HG03442 (cell line): ENCODE measurements at regions not wholly inside any gene's neighbourhood (a gene's known extent, or its start where the extent isn't known, plus 50 kb on each side); places are given as distances from the start of the nearest gene placed in this dataset.

ENCODE experiments used
- ATAC-seq: cut with Tn5 transposase; IDR thresholded peaks from one replicate; pipeline ENCODE4 v1.9.1; 2021; ENCODE audit warnings: mild to moderate bottlenecking, moderate library complexity; ENCODE audit not compliant: unreplicated experiment

- ATAC-seq = no peak
Observed at GRCh38 chr7:31455844-31456243, 58.0 kb upstream of the ITPRID1 start.

GRCh38 chr7:31456646-31457368, 57.1 kb upstream of the ITPRID1 start:
- ATAC-seq = no peak

- ATAC-seq = no peak
Observed at GRCh38 chr7:31457551-31457950, 56.3 kb upstream of the ITPRID1 start.

GRCh38 chr7:31458203-31458602, 55.7 kb upstream of the ITPRID1 start:
- ATAC-seq = no peak

GRCh38 chr7:31462636-31463035, 51.3 kb upstream of the ITPRID1 start:
- ATAC-seq = no peak
